HEK293 (cell line): ENCODE measurements at regions not wholly inside any gene's neighbourhood (a gene's known extent, or its start where the extent isn't known, plus 50 kb on each side); places are given as distances from the start of the nearest gene placed in this dataset.

Experiments used
- KLF1 ChIP-seq: fragments of 450-650 bp; formaldehyde crosslinking; IDR thresholded peaks from 2 replicates; pipeline ENCODE4 v1.5.1; 2016; ENCODE audit warnings: missing biosample characterization, missing genetic modification characterization
- ZBTB8A ChIP-seq: fragments of 450-650 bp; formaldehyde crosslinking; IDR thresholded peaks from 2 replicates; pipeline ENCODE4 v1.5.1; 2016; ENCODE audit warnings: missing biosample characterization, missing genetic modification characterization

GRCh38 chr9:36463467-36463866 is 63.4 kb upstream of the RNF38 start:
- TF ChIP-seq KLF1 (tag by site-specific recombination) (no peak), ZBTB8A (tag by site-specific recombination) (no peak)
